OCI-LY7 (cell line): ENCODE measurements at regions not wholly inside any gene's neighbourhood (a gene's known extent, or its start where the extent isn't known, plus 50 kb on each side); places are given as distances from the start of the nearest gene placed in this dataset.

ENCODE experiments used
- EZH2phosphoT487 ChIP-seq: fragments of 200-600 bp; sonication (generic); IDR thresholded peaks from 2 replicates; pipeline ENCODE4 v1.6.1; 2018; ENCODE audit warnings: low read depth, borderline replicate concordance, mild to moderate bottlenecking, mixed run types, antibody characterized with exemption, low read length, moderate library complexity, mixed read lengths
- TF ChIP-seq, protein P1 (sequence below): fragments of 200-600 bp; sonication (generic); conservative IDR thresholded peaks from 2 replicates; pipeline ENCODE4 v1.5.1; 2014; ENCODE audit warnings: mild to moderate bottlenecking, antibody characterized with exemption, low read length, moderate library complexity, mixed read lengths

DNA sequence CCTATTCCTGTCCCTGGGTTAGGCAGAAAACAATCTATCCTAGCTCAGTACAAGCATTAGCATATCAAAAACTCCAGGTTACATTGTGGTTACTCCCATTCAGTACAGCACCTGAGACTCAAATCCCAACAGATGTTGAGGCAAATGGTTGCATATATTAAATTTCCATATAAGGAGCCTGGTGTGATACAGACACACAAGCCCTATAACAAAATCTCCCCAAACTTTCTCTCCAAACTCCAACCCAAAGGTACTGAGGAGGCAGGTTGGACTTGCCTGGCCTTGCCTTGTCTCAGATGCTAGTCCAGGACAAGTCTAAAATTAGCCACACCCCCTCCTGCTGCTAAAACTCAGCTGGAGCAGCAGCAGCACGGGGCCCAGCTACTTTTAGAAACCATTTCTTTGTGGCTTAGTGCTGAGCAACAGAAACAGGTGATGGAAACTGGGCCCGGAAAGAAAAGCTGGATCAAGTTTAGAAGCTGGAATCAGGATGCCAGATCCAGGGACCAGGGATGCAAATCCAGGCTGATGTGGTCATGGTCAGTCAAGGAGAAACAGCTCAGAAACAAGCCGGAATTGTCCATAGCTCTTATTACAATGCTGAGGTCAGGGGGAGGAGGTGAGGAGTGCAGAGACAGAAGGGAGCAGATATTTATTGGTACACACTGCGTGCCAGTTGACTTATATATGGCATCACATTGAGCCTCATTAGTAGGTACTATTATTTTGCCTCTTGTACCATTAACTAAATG, 73.7 kb upstream of the AMOTL1 start:
- TF ChIP-seq, protein P1, sequence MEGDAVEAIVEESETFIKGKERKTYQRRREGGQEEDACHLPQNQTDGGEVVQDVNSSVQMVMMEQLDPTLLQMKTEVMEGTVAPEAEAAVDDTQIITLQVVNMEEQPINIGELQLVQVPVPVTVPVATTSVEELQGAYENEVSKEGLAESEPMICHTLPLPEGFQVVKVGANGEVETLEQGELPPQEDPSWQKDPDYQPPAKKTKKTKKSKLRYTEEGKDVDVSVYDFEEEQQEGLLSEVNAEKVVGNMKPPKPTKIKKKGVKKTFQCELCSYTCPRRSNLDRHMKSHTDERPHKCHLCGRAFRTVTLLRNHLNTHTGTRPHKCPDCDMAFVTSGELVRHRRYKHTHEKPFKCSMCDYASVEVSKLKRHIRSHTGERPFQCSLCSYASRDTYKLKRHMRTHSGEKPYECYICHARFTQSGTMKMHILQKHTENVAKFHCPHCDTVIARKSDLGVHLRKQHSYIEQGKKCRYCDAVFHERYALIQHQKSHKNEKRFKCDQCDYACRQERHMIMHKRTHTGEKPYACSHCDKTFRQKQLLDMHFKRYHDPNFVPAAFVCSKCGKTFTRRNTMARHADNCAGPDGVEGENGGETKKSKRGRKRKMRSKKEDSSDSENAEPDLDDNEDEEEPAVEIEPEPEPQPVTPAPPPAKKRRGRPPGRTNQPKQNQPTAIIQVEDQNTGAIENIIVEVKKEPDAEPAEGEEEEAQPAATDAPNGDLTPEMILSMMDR, result no peak
- no peak for TF ChIP-seq EZH2phosphoT487
